Lung (tissue), 11 donors: ENCODE measurements at regions not wholly inside any gene's neighbourhood (a gene's known extent, or its start where the extent isn't known, plus 50 kb on each side); places are given as distances from the start of the nearest gene placed in this dataset.

Experiments
- ATAC-seq: fragments of 200-7000 bp; cut with Tn5 transposase; one replicate; pipeline ENCODE4 v1.9.1; 2020; ENCODE audit warnings: moderate number of reproducible peaks; ENCODE audit not compliant: insufficient read depth, low FRiP score
- DNase-seq, 3 donors: peaks; one replicate each; pipeline ENCODE4 v3.0.0-alpha.2; 2013 to 2017
- H3K27ac ChIP-seq, 2 donors: one replicate each; pipeline ENCODE4 v1.5.1; 2013; ENCODE audit warnings: mild to moderate bottlenecking in 2 of 2, moderate library complexity in 2 of 2, control low read depth in 1 of 2, inconsistent platforms in 1 of 2, low read depth in 1 of 2, low read length in 1 of 2
- H3K27me3 ChIP-seq, 3 donors: one replicate each; pipeline ENCODE4 v1.5.1; 2013; ENCODE audit warnings: low read length in 2 of 3; ENCODE audit not compliant: control insufficient read depth in 3 of 3, insufficient read depth in 3 of 3
- H3K36me3 ChIP-seq, 4 donors: one replicate each; pipeline ENCODE4 v1.5.1; 2013; ENCODE audit warnings: low read length in 4 of 4, mild to moderate bottlenecking in 1 of 4, moderate library complexity in 1 of 4; ENCODE audit not compliant: control insufficient read depth in 4 of 4, insufficient read depth in 4 of 4
- H3K4me1 ChIP-seq, 5 donors: one replicate each; pipeline ENCODE4 v1.5.1; 2013; ENCODE audit warnings: low read length in 5 of 5, mild to moderate bottlenecking in 2 of 5, moderate library complexity in 1 of 5; ENCODE audit not compliant: control insufficient read depth in 5 of 5, insufficient read depth in 5 of 5
- H3K4me3 ChIP-seq: one replicate; pipeline ENCODE4 v1.5.1; 2013; ENCODE audit warnings: mild to moderate bottlenecking, control low read depth, moderate library complexity
- H3K9ac ChIP-seq, 2 donors: one replicate each; pipeline ENCODE4 v1.5.1; 2013; ENCODE audit warnings: low read length in 2 of 2, control low read depth in 1 of 2; ENCODE audit not compliant: insufficient read depth in 1 of 2
- H3K9me3 ChIP-seq, 4 donors: one replicate each; pipeline ENCODE4 v1.5.1; 2013; ENCODE audit warnings: low read length in 3 of 4, mild to moderate bottlenecking in 1 of 4, moderate library complexity in 1 of 4; ENCODE audit not compliant: control insufficient read depth in 4 of 4, insufficient read depth in 3 of 4
- CTCF ChIP-seq: IDR thresholded peaks from 2 replicates; pipeline ENCODE4 v1.5.1; 2012; ENCODE audit warnings: mild to moderate bottlenecking; ENCODE audit errors: control extremely low read depth, extremely low read depth
- WGBS, 2 donors: extraction: QIAGEN DNeasy Blood & Tissue Kit; methylation state at CpG; one replicate each; pipeline ENCODE4 v1.1.7; 2013; 5-methylcytosine and 5-hydroxymethylcytosine counted together
- donor health status: control.
- donor health status: control.
- donor health status: Bipolar disorder and iron deficiency.
- donor health status: healthy.
- donor health status: DM: yes; HTN: yes; CAD: no.

DNA sequence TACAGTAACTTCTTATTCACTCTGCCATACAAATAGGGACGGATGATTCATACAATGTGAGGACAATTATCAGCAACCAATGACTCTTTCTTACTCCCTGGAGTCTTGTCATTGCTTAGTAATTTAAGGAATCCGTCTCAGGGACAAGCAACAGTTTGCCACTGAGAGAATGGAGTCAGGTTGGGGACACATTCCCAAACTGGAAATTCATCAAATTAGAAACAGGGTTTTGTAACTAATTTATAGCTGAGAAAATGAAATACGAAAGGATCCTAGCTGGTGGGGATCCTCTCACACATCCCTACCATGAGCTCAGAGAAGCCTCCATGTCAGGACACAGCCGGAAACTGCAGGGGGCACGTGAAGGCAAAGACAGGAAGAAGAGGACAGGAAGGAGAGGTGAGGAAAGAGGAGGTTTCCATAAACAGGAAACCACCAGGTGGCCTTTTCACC lies 50.4 kb upstream of the KDR start:
- peak overlapping the region in 1 of 2 donors; percentile 63 for H3K27ac ChIP-seq
- H3K9me3 ChIP-seq = no peaks in the 10 kb centered on the region
- H3K27me3 ChIP-seq = peaks cover 0 to 2% (median 0%) of the 10 kb centered on the region in 3 donors
- no peak for ATAC-seq
- no peaks in the 10 kb centered on the region for H3K4me1 ChIP-seq
- 68 to 69% methylated on average over 5 of the region's 5 CpGs for WGBS, 2 donors
- DNase-seq = no peak
- H3K4me3 ChIP-seq = no peak overlapping the region
- no peak overlapping the region for H3K9ac ChIP-seq
- TF ChIP-seq CTCF = no peak
- no peaks in the 10 kb centered on the region for H3K36me3 ChIP-seq

DNA sequence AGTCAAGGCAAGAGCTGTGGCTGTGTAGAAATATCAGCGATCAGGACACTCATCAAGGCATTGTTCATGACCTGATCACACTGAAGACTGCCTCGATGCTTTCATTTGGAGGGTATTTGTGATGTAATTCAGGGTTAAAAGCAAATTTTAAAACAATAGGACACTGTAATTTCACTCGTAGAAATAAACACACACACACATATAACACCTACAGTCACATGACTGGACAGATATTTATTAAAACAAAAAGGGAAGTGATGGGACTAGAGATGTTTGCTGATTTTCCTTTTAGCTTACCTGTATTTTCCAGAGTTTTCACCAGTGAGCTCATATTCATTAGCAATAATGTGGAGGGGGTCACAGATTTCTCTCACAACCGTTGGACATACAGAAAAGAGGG lies 51.1 kb upstream of the KDR start:
- no peak for ATAC-seq
- WGBS, 2 donors = 83 to 89% methylated on average over 4 of the region's 4 CpGs
- peak overlapping the region in 1 of 2 donors; percentile 63 for H3K27ac ChIP-seq

DNA sequence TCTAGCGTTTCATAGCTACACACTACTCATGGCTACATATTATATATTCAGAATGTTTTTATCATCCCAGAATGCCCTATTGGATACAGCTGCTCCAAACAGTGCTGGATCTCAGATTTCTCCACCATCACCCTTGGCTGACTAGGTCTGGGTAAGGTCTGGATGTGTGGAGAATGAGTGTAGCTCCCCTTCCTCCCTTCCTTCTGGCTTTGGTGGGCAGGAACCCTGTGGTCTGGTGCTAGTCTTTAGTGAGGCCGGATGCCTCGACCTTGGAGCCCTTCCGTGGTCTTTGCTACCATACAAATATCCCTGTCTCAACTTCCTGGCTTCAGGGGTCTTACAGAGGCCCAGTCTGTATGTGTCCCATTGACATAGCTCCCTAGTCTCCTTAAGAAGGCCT lies 52.1 kb upstream of the KDR start:
- ATAC-seq = no peak

More for the DNA sequence above, 51.1 kb upstream of the KDR start:
- Histone ChIP-seq H3K27me3 (peaks cover 0 to 2% (median 0%) of the 10 kb centered on the region in 3 donors), H3K9me3 (no peaks in the 10 kb centered on the region), H3K4me3 (no peak overlapping the region), H3K36me3 (no peaks in the 10 kb centered on the region), H3K9ac (no peak overlapping the region), H3K4me1 (peaks cover 0 to 2% (median 0%) of the 10 kb centered on the region in 5 donors)
- DNase-seq = no peak
- TF ChIP-seq CTCF = no peak

More for the DNA sequence above, 52.1 kb upstream of the KDR start:
- no peak for TF ChIP-seq CTCF
- peak overlapping the region; percentile 56 to 58 for H3K27ac ChIP-seq
- DNase-seq = no peak
- H3K36me3 ChIP-seq = no peaks in the 10 kb centered on the region
- H3K9me3 ChIP-seq = no peaks in the 10 kb centered on the region
- H3K4me1 ChIP-seq = peaks cover 0 to 3% (median 0%) of the 10 kb centered on the region in 5 donors
- WGBS, 2 donors = 87 to 93% methylated on average over 4 of the region's 4 CpGs
- H3K9ac ChIP-seq = no peak overlapping the region
- H3K27me3 ChIP-seq = peaks cover 0 to 2% (median 0%) of the 10 kb centered on the region in 3 donors
- no peak overlapping the region for H3K4me3 ChIP-seq
